HCT116 (cell line): ENCODE measurements at regions not wholly inside any gene's neighbourhood (a gene's known extent, or its start where the extent isn't known, plus 50 kb on each side); places are given as distances from the start of the nearest gene placed in this dataset.
A peak's percentile ranks its signal among the peaks of the same experiment; 100 is the strongest.

Experiments used
- ATAC-seq: fragments of 200-7000 bp; cut with Tn5 transposase; 2 replicates; pipeline ENCODE4 v1.9.1; 2020; ENCODE audit warnings: mild to moderate bottlenecking, moderate library complexity
- BruUV-seq: library from RNA; stranded (reverse); fragments of 400-500 nt; replicated peaks from 2 replicates; lab custom pipeline; 2021; lab: Mats Ljungman, UMichigan
- CTCF ChIA-PET: fragments of 300-600 bp; sonication (Branson Sonifier 250); formaldehyde crosslinking; loops from one replicate; lab custom pipeline; 2021; ENCODE audit warnings: antibody characterized with exemption; lab: Charles Lee
- POLR2A ChIA-PET: fragments of 300-600, 350-600 bp; sonication (Branson Sonifier 250); formaldehyde crosslinking; loops from one replicate; lab custom pipeline; 2021; ENCODE audit warnings: antibody characterized with exemption; lab: Charles Lee
- RAD21 ChIA-PET, 2 experiments: fragments of 300-600 bp; sonication (Branson Sonifier 250); formaldehyde crosslinking; loops; one replicate each; lab custom pipeline; 2023; ENCODE audit warnings: low total read pairs in 2 of 2; ENCODE audit not compliant: uncharacterized antibody in 2 of 2, unreplicated experiment in 2 of 2, low non-redundant PET in 1 of 2; lab: Charles Lee
- DNase-seq: peaks from one replicate; pipeline ENCODE4 v3.0.0-alpha.2; 2010; ENCODE audit warnings: low read depth, low spot score
- H2AFZ ChIP-seq: fragments of 200-600 bp; shearing (Covaris generic), sonication (generic); 2 replicates; pipeline ENCODE4 v1.6.1; 2017; ENCODE audit warnings: low read depth, mixed run types, mixed read lengths, antibody characterized with exemption, low read length; ENCODE audit not compliant: poor library complexity, severe bottlenecking
- H3K27ac ChIP-seq: 2 replicates; pipeline ENCODE4 v1.5.1; 2012; ENCODE audit warnings: low read depth, low read length
- H3K27me3 ChIP-seq: fragments of 200-600 bp; sonication (generic); 2 replicates; pipeline ENCODE4 v1.6.1; 2016; ENCODE audit warnings: mixed run types, low read length, mixed read lengths; ENCODE audit not compliant: insufficient read depth
- H3K36me3 ChIP-seq, 2 experiments: fragments of 200-500 bp in 1 of 2; fragments of 200-600 bp in 1 of 2; sonication (Bioruptor generic) in 1 of 2; sonication (generic) in 1 of 2; 2 replicates each; pipeline versions ENCODE4 v1.5.1 to v1.6.1; 2014 to 2016; ENCODE audit warnings: low read length in 2 of 2, inconsistent platforms in 1 of 2, mixed read lengths in 1 of 2, mixed run types in 1 of 2; ENCODE audit not compliant: insufficient read depth in 2 of 2, control insufficient read depth in 1 of 2
- H3K4me1 ChIP-seq, 2 experiments: fragments of 200-600 bp in 1 of 2; sonication (generic) in 1 of 2; 2 replicates each; pipeline versions ENCODE4 v1.5.1 to v1.6.1; 2012 to 2017; ENCODE audit warnings: low read length in 2 of 2, inconsistent platforms in 1 of 2, mild to moderate bottlenecking in 1 of 2, mixed read lengths in 1 of 2, mixed run types in 1 of 2, moderate library complexity in 1 of 2; ENCODE audit not compliant: insufficient read depth in 2 of 2, control insufficient read depth in 1 of 2
- H3K4me2 ChIP-seq: fragments of 200-600 bp; sonication (generic); 2 replicates; pipeline ENCODE4 v1.6.1; 2017; ENCODE audit warnings: mixed run types, low read length, mixed read lengths
- H3K4me3 ChIP-seq, 2 experiments: fragments of 200-600 bp in 1 of 2; sonication (generic) in 1 of 2; replicated peaks in 1 of 2; 2 replicates each; pipeline ENCODE4 v1.5.1; 2011 to 2016; ENCODE audit warnings: low read length in 2 of 2, control low read depth in 1 of 2, low read depth in 1 of 2, mild to moderate bottlenecking in 1 of 2, mixed read lengths in 1 of 2, mixed run types in 1 of 2
- H3K79me2 ChIP-seq: fragments of 200-600 bp; sonication (generic); 2 replicates; pipeline ENCODE4 v1.6.1; 2017; ENCODE audit warnings: mild to moderate bottlenecking, mixed run types, low read length, moderate library complexity, mixed read lengths; ENCODE audit not compliant: insufficient read depth
- H3K9ac ChIP-seq: fragments of 200-600 bp; sonication (generic); 2 replicates; pipeline ENCODE4 v1.6.1; 2016; ENCODE audit warnings: low read length, mixed read lengths
- H3K9me2 ChIP-seq: fragments of 200-600 bp; sonication (generic), shearing (Covaris generic); 2 replicates; pipeline ENCODE4 v1.6.1; 2017; ENCODE audit warnings: mixed run types, mild to moderate bottlenecking, moderate library complexity; ENCODE audit not compliant: insufficient read depth
- H3K9me3 ChIP-seq, 2 experiments: fragments of 200-500 bp in 1 of 2; fragments of 200-600 bp in 1 of 2; sonication (Bioruptor generic) in 1 of 2; sonication (generic) in 1 of 2; 2 replicates each; pipeline ENCODE4 v1.6.1; 2014 to 2017; ENCODE audit warnings: low read length in 2 of 2, mixed read lengths in 2 of 2, inconsistent platforms in 1 of 2, low read depth in 1 of 2, mild to moderate bottlenecking in 1 of 2, mixed run types in 1 of 2, moderate library complexity in 1 of 2; ENCODE audit not compliant: control insufficient read depth in 1 of 2, insufficient read depth in 1 of 2
- H4K20me1 ChIP-seq: fragments of 200-600 bp; sonication (generic), shearing (Covaris generic); 2 replicates; pipeline ENCODE4 v1.6.1; 2017; ENCODE audit warnings: mixed run types, mild to moderate bottlenecking, moderate library complexity; ENCODE audit not compliant: insufficient read depth
- CEBPB ChIP-seq: IDR thresholded peaks from 2 replicates; pipeline ENCODE4 v1.6.1; 2012; ENCODE audit warnings: low read depth
- EGR1 ChIP-seq: IDR thresholded peaks from 2 replicates; pipeline ENCODE4 v1.6.1; 2012; ENCODE audit warnings: low read depth
- ELF1 ChIP-seq: IDR thresholded peaks from 2 replicates; pipeline ENCODE4 v1.6.1; 2012; ENCODE audit warnings: low read depth, borderline replicate concordance
- FOSL1 ChIP-seq: IDR thresholded peaks from 2 replicates; pipeline ENCODE4 v1.6.1; 2012; ENCODE audit warnings: low read depth
- POLR2A ChIP-seq: IDR thresholded peaks from 2 replicates; pipeline ENCODE4 v1.7.0; 2011; ENCODE audit warnings: borderline replicate concordance; ENCODE audit not compliant: insufficient read depth, insufficient read length; ENCODE audit errors: extremely low read depth
- POLR2AphosphoS5 ChIP-seq: IDR thresholded peaks from 2 replicates; pipeline ENCODE4 v1.6.1; 2011; ENCODE audit warnings: mild to moderate bottlenecking, low read depth, low read length, moderate library complexity
- SIN3A ChIP-seq: IDR thresholded peaks from 2 replicates; pipeline ENCODE4 v1.6.1; 2012; ENCODE audit warnings: low read depth
- SRF ChIP-seq: IDR thresholded peaks from 2 replicates; pipeline ENCODE4 v1.6.1; 2012; ENCODE audit warnings: low read depth
- YY1 ChIP-seq: IDR thresholded peaks from 2 replicates; pipeline ENCODE4 v1.6.1; 2011; ENCODE audit warnings: low read length, low read depth, moderate library complexity, mild to moderate bottlenecking; ENCODE audit not compliant: insufficient replicate concordance; ENCODE audit errors: extremely low read depth
- ZFX ChIP-seq: fragments of 450-650 bp; IDR thresholded peaks from 2 replicates; pipeline ENCODE4 v1.6.1; 2017
- ZNF274 ChIP-seq: fragments of 200-500 bp; sonication (Bioruptor generic); IDR thresholded peaks from 2 replicates; pipeline ENCODE4 v1.6.1; 2014; ENCODE audit warnings: mild to moderate bottlenecking, low read depth, low read length, inconsistent platforms
- intact Hi-C: fragments of 100-400 bp; cut with micrococcal nuclease; formaldehyde crosslinking; loops from 2 replicates; pipeline ENCODE4 v1.10.0; 2022
- TF ChIP-seq, protein P1 (sequence below): IDR thresholded peaks from 2 replicates; pipeline ENCODE4 v1.6.1; 2012
- TF ChIP-seq, protein P2 (sequence below): IDR thresholded peaks from 2 replicates; pipeline ENCODE4 v1.6.1; 2012
- TF ChIP-seq, protein P3 (sequence below), 3 experiments: fragments of 200-600 bp in 1 of 3; sonication (generic) in 1 of 3; IDR thresholded peaks in 2 of 3; conservative IDR thresholded peaks in 1 of 3; 2 replicates each; pipeline ENCODE4 v1.5.1; 2012 to 2017; ENCODE audit warnings: low read depth in 2 of 3, low read length in 2 of 3, antibody characterized with exemption in 1 of 3, borderline replicate concordance in 1 of 3, control low read depth in 1 of 3, mild to moderate bottlenecking in 1 of 3, mixed read lengths in 1 of 3, mixed run types in 1 of 3, moderate library complexity in 1 of 3; ENCODE audit not compliant: insufficient read depth in 1 of 3

DNA sequence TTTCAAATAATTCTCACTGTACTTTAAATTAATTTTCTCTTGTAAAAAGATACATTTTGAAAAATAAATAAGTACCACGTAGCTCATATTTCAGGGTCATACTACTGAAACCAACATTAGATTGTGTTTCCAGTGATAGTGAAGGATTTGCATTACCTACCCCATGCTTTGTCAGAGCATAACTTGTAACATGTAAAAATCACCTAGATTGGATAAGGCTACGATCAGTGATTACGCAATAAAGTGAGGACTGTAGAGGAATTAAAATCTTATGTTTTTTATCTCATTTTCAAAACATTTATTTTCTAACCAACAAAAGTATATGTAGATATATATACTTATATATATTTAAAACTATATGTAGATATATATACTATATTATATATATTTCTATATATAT lies 89.4 kb upstream of the VRK2 start:
- H3K36me3 ChIP-seq = no peaks in the 10 kb centered on the region
- ChIA-PET CTCF (interaction anchor here (0.7 kb wide), 1 partner anchor 45 kb away, joined by 3 read pairs; no protein-coding TSS in a partner anchor), RAD21 (no interaction called here), POLR2A (no interaction called here)
- H3K4me1 ChIP-seq = no peaks in the 10 kb centered on the region
- BruUV-seq = no TSS peak
- no peaks in the 10 kb centered on the region for H3K79me2 ChIP-seq
- H3K27ac ChIP-seq = no peak overlapping the region
- DNase-seq (no peak), ATAC-seq (no peak)
- no peak overlapping the region for H3K4me3 ChIP-seq
- H3K9me2 ChIP-seq = no peaks in the 10 kb centered on the region
- H3K9me3 ChIP-seq = no peaks in the 10 kb centered on the region
- no peaks in the 10 kb centered on the region for H3K27me3 ChIP-seq
- H2AFZ ChIP-seq = peak overlapping the region; percentile 44
- no peaks in the 10 kb centered on the region for H4K20me1 ChIP-seq
- no peak for TF ChIP-seq ZNF274
- no peak for TF ChIP-seq EGR1
- TF ChIP-seq, protein P1, sequence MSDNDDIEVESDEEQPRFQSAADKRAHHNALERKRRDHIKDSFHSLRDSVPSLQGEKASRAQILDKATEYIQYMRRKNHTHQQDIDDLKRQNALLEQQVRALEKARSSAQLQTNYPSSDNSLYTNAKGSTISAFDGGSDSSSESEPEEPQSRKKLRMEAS = no peak
- TF ChIP-seq, protein P2, sequence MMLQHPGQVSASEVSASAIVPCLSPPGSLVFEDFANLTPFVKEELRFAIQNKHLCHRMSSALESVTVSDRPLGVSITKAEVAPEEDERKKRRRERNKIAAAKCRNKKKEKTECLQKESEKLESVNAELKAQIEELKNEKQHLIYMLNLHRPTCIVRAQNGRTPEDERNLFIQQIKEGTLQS = no peak
- no peak for TF ChIP-seq CEBPB
- TF ChIP-seq ELF1 = no peak
- TF ChIP-seq ZFX = no peak
- TF ChIP-seq, protein P3, sequence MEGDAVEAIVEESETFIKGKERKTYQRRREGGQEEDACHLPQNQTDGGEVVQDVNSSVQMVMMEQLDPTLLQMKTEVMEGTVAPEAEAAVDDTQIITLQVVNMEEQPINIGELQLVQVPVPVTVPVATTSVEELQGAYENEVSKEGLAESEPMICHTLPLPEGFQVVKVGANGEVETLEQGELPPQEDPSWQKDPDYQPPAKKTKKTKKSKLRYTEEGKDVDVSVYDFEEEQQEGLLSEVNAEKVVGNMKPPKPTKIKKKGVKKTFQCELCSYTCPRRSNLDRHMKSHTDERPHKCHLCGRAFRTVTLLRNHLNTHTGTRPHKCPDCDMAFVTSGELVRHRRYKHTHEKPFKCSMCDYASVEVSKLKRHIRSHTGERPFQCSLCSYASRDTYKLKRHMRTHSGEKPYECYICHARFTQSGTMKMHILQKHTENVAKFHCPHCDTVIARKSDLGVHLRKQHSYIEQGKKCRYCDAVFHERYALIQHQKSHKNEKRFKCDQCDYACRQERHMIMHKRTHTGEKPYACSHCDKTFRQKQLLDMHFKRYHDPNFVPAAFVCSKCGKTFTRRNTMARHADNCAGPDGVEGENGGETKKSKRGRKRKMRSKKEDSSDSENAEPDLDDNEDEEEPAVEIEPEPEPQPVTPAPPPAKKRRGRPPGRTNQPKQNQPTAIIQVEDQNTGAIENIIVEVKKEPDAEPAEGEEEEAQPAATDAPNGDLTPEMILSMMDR (IDR thresholded peaks at IDR 0.05 in 2 of 3, conservative IDR thresholded peaks at IDR 0.05 in 1 of 3; ENCODE audit: borderline replicate concordance in 1 of 3, insufficient read depth in 1 of 3, low read depth in 2 of 3, low read length in 2 of 3) = no peak
- TF ChIP-seq FOSL1 = no peak
- no peak for TF ChIP-seq SRF
- no peak for TF ChIP-seq SIN3A
- TF ChIP-seq POLR2AphosphoS5 = no peak
- TF ChIP-seq POLR2A = no peak
- TF ChIP-seq YY1 = no peak
- no peak overlapping the region for H3K9ac ChIP-seq
- no peak overlapping the region for H3K4me2 ChIP-seq
- intact Hi-C loops = no loop called here
